OCI-LY3 (cell line): ENCODE measurements at regions not wholly inside any gene's neighbourhood (a gene's known extent, or its start where the extent isn't known, plus 50 kb on each side); places are given as distances from the start of the nearest gene placed in this dataset.

Experiments
- H2AFZ ChIP-seq: fragments of 200-600, 300-600 bp; shearing (Covaris generic); 2 replicates; pipeline ENCODE4 v1.6.0; 2014; ENCODE audit warnings: antibody characterized with exemption, low read depth, low read length
- H3K27ac ChIP-seq: fragments of 200-600, 300-600 bp; sonication (generic); 2 replicates; pipeline ENCODE4 v1.5.1; 2014; ENCODE audit warnings: mild to moderate bottlenecking, low read length, moderate library complexity, mixed read lengths
- H3K27me3 ChIP-seq: fragments of 200-600, 300-600 bp; sonication (generic); 2 replicates; pipeline ENCODE4 v1.6.1; 2014; ENCODE audit warnings: low read depth, low read length, mixed read lengths
- H3K36me3 ChIP-seq: fragments of 200-600, 300-600 bp; sonication (generic); replicated peaks from 2 replicates; pipeline ENCODE3; 2014; ENCODE audit warnings: low read depth, low read length, mixed read lengths
- H3K4me1 ChIP-seq: fragments of 300-600, 200-600 bp; sonication (generic); 2 replicates; pipeline ENCODE4 v1.6.1; 2014; ENCODE audit warnings: low read length, mixed read lengths
- H3K4me2 ChIP-seq: fragments of 200-600, 300-600 bp; sonication (generic); 2 replicates; pipeline ENCODE4 v1.6.1; 2014; ENCODE audit warnings: low read length, mixed read lengths
- H3K4me3 ChIP-seq: fragments of 300-600, 200-600 bp; sonication (generic); 2 replicates; pipeline ENCODE4 v1.5.1; 2014; ENCODE audit warnings: antibody characterized with exemption, mild to moderate bottlenecking, low read length, moderate library complexity
- H3K79me2 ChIP-seq: fragments of 300-600, 200-600 bp; shearing (Covaris generic); 2 replicates; pipeline ENCODE4 v1.6.1; 2014; ENCODE audit warnings: mild to moderate bottlenecking, low read length, mixed read lengths
- H3K9ac ChIP-seq: fragments of 300-600, 200-600 bp; shearing (Covaris generic); 2 replicates; pipeline ENCODE4 v1.6.0; 2014; ENCODE audit warnings: mild to moderate bottlenecking, low read length, moderate library complexity
- H3K9me3 ChIP-seq: fragments of 200-600, 300-600 bp; shearing (Covaris generic); 2 replicates; pipeline ENCODE4 v1.6.1; 2014; ENCODE audit warnings: low read length, mixed read lengths; ENCODE audit not compliant: insufficient read depth
- H4K20me1 ChIP-seq: fragments of 200-600, 300-600 bp; sonication (generic); 2 replicates; pipeline ENCODE4 v1.6.1; 2016; ENCODE audit warnings: low read length, mixed read lengths; ENCODE audit not compliant: insufficient read depth
- EZH2phosphoT487 ChIP-seq: fragments of 200-600 bp; shearing (Covaris generic); IDR thresholded peaks from 2 replicates; pipeline ENCODE4 v1.6.1; 2018; ENCODE audit warnings: antibody characterized with exemption, mixed run types, low read depth
- TF ChIP-seq, protein P1 (sequence below): fragments of 200-600, 300-600 bp; sonication (generic); IDR thresholded peaks from 2 replicates; pipeline ENCODE4 v1.5.1; 2014; ENCODE audit warnings: antibody characterized with exemption, low read length, low read depth

GRCh38 chr1:184161071-184161698 is 109.7 kb downstream of the TSEN15 start:
- Histone ChIP-seq H3K79me2 (no peaks in the 10 kb centered on the region), H2AFZ (no peak overlapping the region), H3K36me3 (peaks cover 5% of the 10 kb centered on the region), H3K9ac (no peak overlapping the region; the same call in 1 of the 2 replicates), H3K4me2 (peak overlapping the region; percentile 14), H3K27ac (peak overlapping the region; percentile 72), H3K9me3 (peaks cover 6% of the 10 kb centered on the region; the same call in 1 of the 2 replicates), H4K20me1 (no peaks in the 10 kb centered on the region), H3K4me3 (no peak overlapping the region), H3K27me3 (no peaks in the 10 kb centered on the region), H3K4me1 (peaks cover 62% of the 10 kb centered on the region)
- TF ChIP-seq, protein P1, sequence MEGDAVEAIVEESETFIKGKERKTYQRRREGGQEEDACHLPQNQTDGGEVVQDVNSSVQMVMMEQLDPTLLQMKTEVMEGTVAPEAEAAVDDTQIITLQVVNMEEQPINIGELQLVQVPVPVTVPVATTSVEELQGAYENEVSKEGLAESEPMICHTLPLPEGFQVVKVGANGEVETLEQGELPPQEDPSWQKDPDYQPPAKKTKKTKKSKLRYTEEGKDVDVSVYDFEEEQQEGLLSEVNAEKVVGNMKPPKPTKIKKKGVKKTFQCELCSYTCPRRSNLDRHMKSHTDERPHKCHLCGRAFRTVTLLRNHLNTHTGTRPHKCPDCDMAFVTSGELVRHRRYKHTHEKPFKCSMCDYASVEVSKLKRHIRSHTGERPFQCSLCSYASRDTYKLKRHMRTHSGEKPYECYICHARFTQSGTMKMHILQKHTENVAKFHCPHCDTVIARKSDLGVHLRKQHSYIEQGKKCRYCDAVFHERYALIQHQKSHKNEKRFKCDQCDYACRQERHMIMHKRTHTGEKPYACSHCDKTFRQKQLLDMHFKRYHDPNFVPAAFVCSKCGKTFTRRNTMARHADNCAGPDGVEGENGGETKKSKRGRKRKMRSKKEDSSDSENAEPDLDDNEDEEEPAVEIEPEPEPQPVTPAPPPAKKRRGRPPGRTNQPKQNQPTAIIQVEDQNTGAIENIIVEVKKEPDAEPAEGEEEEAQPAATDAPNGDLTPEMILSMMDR, result no peak
- TF ChIP-seq EZH2phosphoT487, result no peak

DNA sequence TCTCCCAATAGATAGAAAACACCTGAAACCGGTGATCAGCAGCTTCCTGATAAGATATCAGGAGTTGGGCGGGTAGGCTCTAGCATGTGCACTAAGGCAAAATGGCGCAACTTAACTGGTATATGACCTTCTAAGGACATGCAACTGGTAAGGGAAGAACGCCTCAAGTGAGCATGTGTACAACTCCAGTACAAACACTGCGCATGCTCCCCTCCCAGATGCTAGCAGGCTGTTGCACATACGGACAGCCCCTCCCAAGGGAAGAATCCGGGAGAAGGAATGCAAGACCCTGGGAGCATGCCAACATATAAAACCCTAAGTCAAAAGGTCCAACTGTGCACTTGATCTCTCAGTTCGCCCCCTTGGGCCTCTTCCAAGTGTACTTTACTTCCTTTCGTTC is 110.8 kb downstream of the TSEN15 start:
- H3K9ac ChIP-seq, result no peak overlapping the region
- TF ChIP-seq EZH2phosphoT487, result no peak
- TF ChIP-seq, protein P1, result no peak

GRCh38 chr1:184163674-184164465 is 112.3 kb downstream of the TSEN15 start:
- no peaks in the 10 kb centered on the region for H3K79me2 ChIP-seq
- H3K27me3 ChIP-seq, result 0 out of 2 replicates have a peak, but pooled peaks cover 4% of the 10 kb centered on the region
- peaks cover 6% of the 10 kb centered on the region; the same call in 1 of the 2 replicates for H3K9me3 ChIP-seq
- H3K4me3 ChIP-seq, result no peak overlapping the region
- TF ChIP-seq, protein P1, result no peak; the same call in 1 of the 2 replicates
- no peak for TF ChIP-seq EZH2phosphoT487
- no peak overlapping the region for H3K9ac ChIP-seq
- H3K36me3 ChIP-seq, result peaks cover 5% of the 10 kb centered on the region
- H3K4me2 ChIP-seq, result peak overlapping the region; percentile 52
- H4K20me1 ChIP-seq, result no peaks in the 10 kb centered on the region
- H2AFZ ChIP-seq, result no peak overlapping the region
- H3K4me1 ChIP-seq, result peaks cover 61% of the 10 kb centered on the region
- H3K27ac ChIP-seq, result peak overlapping the region; percentile 57

More for the DNA sequence above, 110.8 kb downstream of the TSEN15 start:
- no peaks in the 10 kb centered on the region for H4K20me1 ChIP-seq
- peaks cover 6% of the 10 kb centered on the region; the same call in 1 of the 2 replicates for H3K9me3 ChIP-seq
- no peaks in the 10 kb centered on the region for H3K79me2 ChIP-seq
- H3K4me2 ChIP-seq, result no peak overlapping the region
- no peak overlapping the region for H3K27ac ChIP-seq
- H3K4me1 ChIP-seq, result peaks cover 62% of the 10 kb centered on the region
- H3K4me3 ChIP-seq, result no peak overlapping the region
- no peak overlapping the region for H2AFZ ChIP-seq
- H3K27me3 ChIP-seq, result 0 out of 2 replicates have a peak, but pooled peaks cover 4% of the 10 kb centered on the region
- H3K36me3 ChIP-seq, result peaks cover 5% of the 10 kb centered on the region

- Histone ChIP-seq H3K9ac (no peak overlapping the region), H2AFZ (no peak overlapping the region), H3K27ac (no peak overlapping the region; the same call in 1 of the 2 replicates), H3K9me3 (peaks cover 6% of the 10 kb centered on the region; the same call in 1 of the 2 replicates), H3K4me2 (no peak overlapping the region), H3K79me2 (no peaks in the 10 kb centered on the region), H3K4me1 (peaks cover 56% of the 10 kb centered on the region), H3K36me3 (peaks cover 5% of the 10 kb centered on the region), H3K4me3 (no peak overlapping the region), H3K27me3 (0 out of 2 replicates have a peak, but pooled peaks cover 4% of the 10 kb centered on the region), H4K20me1 (no peaks in the 10 kb centered on the region)
- TF ChIP-seq, protein P1, result no peak
- TF ChIP-seq EZH2phosphoT487, result no peak
Observed at GRCh38 chr1:184164536-184164935, 113.0 kb downstream of the TSEN15 start.
